Ishikawa (cell line): ENCODE measurements at regions not wholly inside any gene's neighbourhood (a gene's known extent, or its start where the extent isn't known, plus 50 kb on each side); places are given as distances from the start of the nearest gene placed in this dataset.

ENCODE experiments used
- EP300 ChIP-seq: IDR thresholded peaks from 2 replicates; pipeline ENCODE4 v1.6.1; 2012; ENCODE audit warnings: borderline replicate concordance
- MAX ChIP-seq: IDR thresholded peaks from 2 replicates; pipeline ENCODE4 v1.6.1; 2012
- REST ChIP-seq: IDR thresholded peaks from 2 replicates; pipeline ENCODE4 v1.6.1; 2012; ENCODE audit warnings: low read depth, mild to moderate bottlenecking
- TAF1 ChIP-seq: IDR thresholded peaks from 2 replicates; pipeline ENCODE4 v1.6.1; 2012; ENCODE audit warnings: low read depth, mild to moderate bottlenecking
- YY1 ChIP-seq: IDR thresholded peaks from 2 replicates; pipeline ENCODE4 v1.6.1; 2012; ENCODE audit warnings: low read depth
- ZBTB7A ChIP-seq: IDR thresholded peaks from 2 replicates; pipeline ENCODE4 v1.6.1; 2012; ENCODE audit warnings: low read depth
- TF ChIP-seq, protein P1 (sequence below): IDR thresholded peaks from 2 replicates; pipeline ENCODE4 v1.6.1; 2012

- TF ChIP-seq, protein P1, sequence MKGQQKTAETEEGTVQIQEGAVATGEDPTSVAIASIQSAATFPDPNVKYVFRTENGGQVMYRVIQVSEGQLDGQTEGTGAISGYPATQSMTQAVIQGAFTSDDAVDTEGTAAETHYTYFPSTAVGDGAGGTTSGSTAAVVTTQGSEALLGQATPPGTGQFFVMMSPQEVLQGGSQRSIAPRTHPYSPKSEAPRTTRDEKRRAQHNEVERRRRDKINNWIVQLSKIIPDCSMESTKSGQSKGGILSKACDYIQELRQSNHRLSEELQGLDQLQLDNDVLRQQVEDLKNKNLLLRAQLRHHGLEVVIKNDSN: no peak
- no peak for TF ChIP-seq REST
- TF ChIP-seq MAX: no peak
- TF ChIP-seq ZBTB7A: no peak
- TF ChIP-seq YY1: no peak
- no peak for TF ChIP-seq TAF1
- TF ChIP-seq EP300: no peak
Observed at GRCh38 chr14:38385343-38385742, 129.4 kb upstream of the CLEC14A start.
